ENCODE measurements at regions not wholly inside any gene's neighbourhood (a gene's known extent, or its start where the extent isn't known, plus 50 kb on each side); places are given as distances from the start of the nearest gene placed in this dataset.

DNA sequence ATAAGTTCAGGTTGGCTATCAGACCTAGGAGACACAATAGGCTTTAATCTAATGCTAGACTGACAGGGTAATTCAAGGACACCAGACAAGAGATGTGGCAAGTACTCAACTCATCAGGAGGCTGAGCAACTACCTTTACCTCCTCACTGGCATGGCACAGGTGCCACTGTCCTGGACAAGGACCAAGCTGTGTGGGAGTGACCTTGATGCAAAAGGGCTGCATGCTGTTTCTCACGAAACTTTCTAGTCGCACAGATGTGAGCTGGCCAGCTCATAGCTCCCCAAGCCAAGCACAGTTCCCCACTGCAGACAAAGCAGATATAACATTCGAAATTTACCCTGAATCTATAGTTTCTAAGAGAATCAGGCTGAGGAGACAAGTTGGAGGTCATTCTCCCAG, 207.6 kb upstream of the GHITM start:
- Histone ChIP-seq H2AFZ (ENCODE audit: low read depth, low read length) (no peak overlapping the region), H3K4me1 (ENCODE audit: low read length) (no peaks in the 10 kb centered on the region), H3K27ac (ENCODE audit: low read length) (no peak overlapping the region), H3K36me3 (replicated peaks; ENCODE audit: low read depth, low read length) (no peaks in the 10 kb centered on the region), H3K9me3 (ENCODE audit: insufficient read depth, low read length) (no peaks in the 10 kb centered on the region), H4K20me1 (ENCODE audit: insufficient read depth, low read length) (no peaks in the 10 kb centered on the region), H3K9ac (ENCODE audit: low read length) (no peak overlapping the region), H3K4me2 (ENCODE audit: low read length) (no peak overlapping the region), H3K4me3 (ENCODE audit: low read length) (no peak overlapping the region), H3K79me2 (ENCODE audit: low read length) (no peaks in the 10 kb centered on the region), H3K27me3 (ENCODE audit: low read depth, low read length) (no peaks in the 10 kb centered on the region)
- TF ChIP-seq EZH2phosphoT487 (IDR thresholded peaks at IDR 0.05; ENCODE audit: low read depth) = no peak
- TF ChIP-seq, protein P1, sequence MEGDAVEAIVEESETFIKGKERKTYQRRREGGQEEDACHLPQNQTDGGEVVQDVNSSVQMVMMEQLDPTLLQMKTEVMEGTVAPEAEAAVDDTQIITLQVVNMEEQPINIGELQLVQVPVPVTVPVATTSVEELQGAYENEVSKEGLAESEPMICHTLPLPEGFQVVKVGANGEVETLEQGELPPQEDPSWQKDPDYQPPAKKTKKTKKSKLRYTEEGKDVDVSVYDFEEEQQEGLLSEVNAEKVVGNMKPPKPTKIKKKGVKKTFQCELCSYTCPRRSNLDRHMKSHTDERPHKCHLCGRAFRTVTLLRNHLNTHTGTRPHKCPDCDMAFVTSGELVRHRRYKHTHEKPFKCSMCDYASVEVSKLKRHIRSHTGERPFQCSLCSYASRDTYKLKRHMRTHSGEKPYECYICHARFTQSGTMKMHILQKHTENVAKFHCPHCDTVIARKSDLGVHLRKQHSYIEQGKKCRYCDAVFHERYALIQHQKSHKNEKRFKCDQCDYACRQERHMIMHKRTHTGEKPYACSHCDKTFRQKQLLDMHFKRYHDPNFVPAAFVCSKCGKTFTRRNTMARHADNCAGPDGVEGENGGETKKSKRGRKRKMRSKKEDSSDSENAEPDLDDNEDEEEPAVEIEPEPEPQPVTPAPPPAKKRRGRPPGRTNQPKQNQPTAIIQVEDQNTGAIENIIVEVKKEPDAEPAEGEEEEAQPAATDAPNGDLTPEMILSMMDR (IDR thresholded peaks at IDR 0.05; ENCODE audit: low read depth, low read length) = no peak

DNA sequence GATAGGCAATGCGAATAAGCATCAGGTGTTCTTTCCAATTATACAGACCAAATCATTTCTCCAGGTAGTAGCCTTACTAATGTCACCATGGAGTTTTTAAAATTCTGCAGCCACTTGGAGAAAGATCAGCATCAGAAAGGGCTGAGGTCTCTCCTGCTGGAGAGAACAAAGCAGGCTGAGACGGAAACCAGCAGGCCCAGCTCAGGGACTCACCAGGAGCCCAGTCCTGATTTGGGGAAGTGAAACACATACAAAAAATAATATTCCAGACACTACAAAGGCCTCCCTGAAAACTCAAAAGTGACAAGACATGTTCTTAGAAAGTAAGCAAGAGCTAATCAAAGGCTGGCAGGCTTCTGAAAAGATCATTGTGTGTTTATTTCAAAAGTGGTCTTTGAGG, 207.1 kb upstream of the GHITM start:
- Histone ChIP-seq H4K20me1 (ENCODE audit: insufficient read depth, low read length) (no peaks in the 10 kb centered on the region), H3K27ac (ENCODE audit: low read length) (no peak overlapping the region), H3K79me2 (ENCODE audit: low read length) (no peaks in the 10 kb centered on the region), H2AFZ (ENCODE audit: low read depth, low read length) (no peak overlapping the region), H3K4me3 (ENCODE audit: low read length) (no peak overlapping the region), H3K36me3 (replicated peaks; ENCODE audit: low read depth, low read length) (no peaks in the 10 kb centered on the region), H3K9ac (ENCODE audit: low read length) (no peak overlapping the region), H3K27me3 (ENCODE audit: low read depth, low read length) (0 out of 2 replicates have a peak, but pooled peaks cover 1% of the 10 kb centered on the region), H3K4me2 (ENCODE audit: low read length) (no peak overlapping the region), H3K9me3 (ENCODE audit: insufficient read depth, low read length) (no peaks in the 10 kb centered on the region), H3K4me1 (ENCODE audit: low read length) (no peaks in the 10 kb centered on the region)
- TF ChIP-seq, protein P1 (IDR thresholded peaks at IDR 0.05; ENCODE audit: low read depth, low read length) = no peak
- no peak for TF ChIP-seq EZH2phosphoT487 (IDR thresholded peaks at IDR 0.05; ENCODE audit: low read depth)

DNA sequence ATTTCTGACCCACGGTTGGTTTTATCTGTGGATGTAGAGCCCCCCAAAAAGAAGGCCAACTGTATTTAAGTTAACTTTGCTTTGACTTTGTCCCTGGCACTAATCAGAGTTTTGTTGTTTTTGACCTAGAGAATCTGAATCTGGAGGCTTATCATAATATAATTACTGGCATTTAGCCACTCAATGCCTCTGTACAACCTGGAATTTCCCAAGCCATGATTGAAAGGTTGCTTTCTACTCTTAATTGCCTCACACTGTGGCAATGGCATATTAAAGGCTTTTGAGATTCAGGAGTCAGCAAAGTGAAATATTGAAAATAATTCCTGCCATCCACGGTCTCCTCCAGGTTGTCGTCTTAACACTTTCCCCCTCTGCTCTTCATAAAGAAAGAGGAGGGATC, 205.2 kb upstream of the GHITM start:
- Histone ChIP-seq H3K4me3 (ENCODE audit: low read length) (no peak overlapping the region), H3K36me3 (replicated peaks; ENCODE audit: low read depth, low read length) (no peaks in the 10 kb centered on the region), H4K20me1 (ENCODE audit: insufficient read depth, low read length) (no peaks in the 10 kb centered on the region), H3K9me3 (ENCODE audit: insufficient read depth, low read length) (no peaks in the 10 kb centered on the region), H3K27ac (ENCODE audit: low read length) (no peak overlapping the region), H3K27me3 (ENCODE audit: low read depth, low read length) (peaks cover 14% of the 10 kb centered on the region; the same call in 1 of the 2 replicates), H3K79me2 (ENCODE audit: low read length) (no peaks in the 10 kb centered on the region), H3K4me2 (ENCODE audit: low read length) (no peak overlapping the region), H3K9ac (ENCODE audit: low read length) (no peak overlapping the region), H2AFZ (ENCODE audit: low read depth, low read length) (no peak overlapping the region), H3K4me1 (ENCODE audit: low read length) (no peaks in the 10 kb centered on the region)
- TF ChIP-seq, protein P1 (IDR thresholded peaks at IDR 0.05; ENCODE audit: low read depth, low read length) = no peak
- TF ChIP-seq EZH2phosphoT487 (IDR thresholded peaks at IDR 0.05; ENCODE audit: low read depth) = no peak

DNA sequence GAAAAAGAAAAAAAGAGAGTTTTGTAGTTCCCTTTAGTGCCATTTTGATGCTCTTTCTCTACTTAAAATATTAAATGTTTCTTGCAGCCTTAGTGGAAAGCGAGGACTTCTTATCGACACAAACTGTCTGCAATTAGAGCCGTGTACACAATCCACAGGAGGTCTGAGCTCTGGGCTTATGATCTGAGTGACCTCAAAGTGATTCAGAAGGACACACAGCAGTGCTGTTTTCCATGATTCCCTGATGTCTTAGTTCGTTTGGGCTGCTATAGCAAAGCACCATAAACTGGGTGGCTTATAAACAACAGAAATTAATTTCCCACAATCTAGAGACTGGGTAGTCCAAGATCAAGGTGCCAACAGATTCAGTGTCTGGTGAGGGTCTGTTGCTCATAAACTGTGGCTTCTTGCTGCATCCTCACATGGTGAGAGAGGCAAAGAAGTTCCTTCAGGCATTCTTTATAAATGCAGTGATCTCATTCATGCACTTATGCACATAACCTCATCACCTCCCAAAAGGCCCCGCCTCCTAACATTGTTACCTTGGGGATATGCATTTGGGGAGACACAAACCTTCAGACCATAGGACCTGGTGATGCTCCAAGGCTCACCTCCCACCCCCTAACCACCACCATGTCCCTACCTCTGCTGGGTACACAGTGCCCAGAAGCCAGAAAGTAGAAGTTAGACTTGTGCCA, 204.5 kb upstream of the GHITM start:
- no peaks in the 10 kb centered on the region for H3K36me3 ChIP-seq (replicated peaks; ENCODE audit: low read depth, low read length)
- no peak overlapping the region for H2AFZ ChIP-seq (ENCODE audit: low read depth, low read length)
- H3K4me3 ChIP-seq (ENCODE audit: low read length) = no peak overlapping the region
- no peaks in the 10 kb centered on the region for H4K20me1 ChIP-seq (ENCODE audit: insufficient read depth, low read length)
- H3K4me2 ChIP-seq (ENCODE audit: low read length) = no peak overlapping the region
- no peak for TF ChIP-seq EZH2phosphoT487 (IDR thresholded peaks at IDR 0.05; ENCODE audit: low read depth)
- TF ChIP-seq, protein P1 (IDR thresholded peaks at IDR 0.05; ENCODE audit: low read depth, low read length) = no peak
- H3K9me3 ChIP-seq (ENCODE audit: insufficient read depth, low read length) = no peaks in the 10 kb centered on the region
- H3K27ac ChIP-seq (ENCODE audit: low read length) = no peak overlapping the region
- H3K79me2 ChIP-seq (ENCODE audit: low read length) = no peaks in the 10 kb centered on the region
- no peaks in the 10 kb centered on the region for H3K4me1 ChIP-seq (ENCODE audit: low read length)
- H3K9ac ChIP-seq (ENCODE audit: low read length) = no peak overlapping the region
- H3K27me3 ChIP-seq (ENCODE audit: low read depth, low read length) = peaks cover 14% of the 10 kb centered on the region; the same call in 1 of the 2 replicates
